ENCODE measurements at regions not wholly inside any gene's neighbourhood (a gene's known extent, or its start where the extent isn't known, plus 50 kb on each side); places are given as distances from the start of the nearest gene placed in this dataset.

GRCh38 chr11:80239217-80239616 is 798.4 kb upstream of the TENM4 start:
- Histone ChIP-seq H3K4me1 (no peaks in the 10 kb centered on the region), H3K27ac (no peak overlapping the region), H3K27me3 (no peaks in the 10 kb centered on the region), H3K36me3 (no peaks in the 10 kb centered on the region), H3K9me3 (no peaks in the 10 kb centered on the region), H3K4me3 (no peak overlapping the region)
- ATAC-seq (no peak), DNase-seq (no peak)
- TF ChIP-seq POLR2A (IDR thresholded peaks at IDR 0.05): no peak
- TF ChIP-seq CTCF (IDR thresholded peaks at IDR 0.05 in 4 of 5, conservative IDR thresholded peaks at IDR 0.05 in 1 of 5): no peak
- intact Hi-C loops (cut with DNase I; ENCODE audit: low total_unique reads) (no loop called here), in situ Hi-C loops (cut with MboI; ENCODE audit: low sequenced_read_pairs in 4 of 4) (no loop called here)

GRCh38 chr11:80227915-80228314 is 787.1 kb upstream of the TENM4 start:
- intact Hi-C loops (cut with DNase I; ENCODE audit: low total_unique reads) (no loop called here), in situ Hi-C loops (cut with MboI; ENCODE audit: low sequenced_read_pairs in 4 of 4) (no loop called here)
- DNase-seq (no peak), ATAC-seq (no peak)
- Histone ChIP-seq H3K36me3 (no peaks in the 10 kb centered on the region), H3K27ac (no peak overlapping the region), H3K27me3 (no peaks in the 10 kb centered on the region), H3K4me1 (no peaks in the 10 kb centered on the region), H3K4me3 (no peak overlapping the region), H3K9me3 (no peaks in the 10 kb centered on the region)
- TF ChIP-seq CTCF (IDR thresholded peaks at IDR 0.05 in 4 of 5, conservative IDR thresholded peaks at IDR 0.05 in 1 of 5): no peak

GRCh38 chr11:80214413-80214812 is 773.6 kb upstream of the TENM4 start:
- Histone ChIP-seq H3K27me3 (no peaks in the 10 kb centered on the region), H3K4me1 (no peaks in the 10 kb centered on the region), H3K27ac (no peak overlapping the region), H3K9me3 (no peaks in the 10 kb centered on the region), H3K4me3 (no peak overlapping the region), H3K36me3 (no peaks in the 10 kb centered on the region)
- intact Hi-C loops (cut with DNase I; ENCODE audit: low total_unique reads): no loop called here
- ATAC-seq (no peak), DNase-seq (no peak)
- no peak for TF ChIP-seq POLR2A (IDR thresholded peaks at IDR 0.05)
- no peak for TF ChIP-seq CTCF (IDR thresholded peaks at IDR 0.05 in 4 of 5, conservative IDR thresholded peaks at IDR 0.05 in 1 of 5)
- in situ Hi-C loops (cut with MboI; ENCODE audit: low sequenced_read_pairs in 4 of 4): no loop called here

GRCh38 chr11:80211673-80212072 is 770.8 kb upstream of the TENM4 start:
- TF ChIP-seq POLR2A (IDR thresholded peaks at IDR 0.05): no peak
- TF ChIP-seq CTCF (IDR thresholded peaks at IDR 0.05 in 4 of 5, conservative IDR thresholded peaks at IDR 0.05 in 1 of 5): no peak
- DNase-seq (no peak), ATAC-seq (no peak)
- in situ Hi-C loops (cut with MboI; ENCODE audit: low sequenced_read_pairs in 4 of 4): no loop called here
- intact Hi-C loops (cut with DNase I; ENCODE audit: low total_unique reads): no loop called here
- no peaks in the 10 kb centered on the region for H3K27me3 ChIP-seq
- H3K4me1 ChIP-seq: no peaks in the 10 kb centered on the region
- H3K4me3 ChIP-seq: no peak overlapping the region
- H3K9me3 ChIP-seq: no peaks in the 10 kb centered on the region
- no peaks in the 10 kb centered on the region for H3K36me3 ChIP-seq
- no peak overlapping the region for H3K27ac ChIP-seq

GRCh38 chr11:80204021-80204420 is 763.2 kb upstream of the TENM4 start:
- ATAC-seq: no peak
- H3K4me3 ChIP-seq: no peak overlapping the region

More at GRCh38 chr11:80204021-80204420, 763.2 kb upstream of the TENM4 start:
- H3K9me3 ChIP-seq: no peaks in the 10 kb centered on the region
- no peak for TF ChIP-seq POLR2A (IDR thresholded peaks at IDR 0.05)
- TF ChIP-seq CTCF (IDR thresholded peaks at IDR 0.05 in 4 of 5, conservative IDR thresholded peaks at IDR 0.05 in 1 of 5): no peak
- H3K27ac ChIP-seq: no peak overlapping the region
- intact Hi-C loops (cut with DNase I; ENCODE audit: low total_unique reads): no loop called here
- H3K36me3 ChIP-seq: no peaks in the 10 kb centered on the region
- H3K4me1 ChIP-seq: no peaks in the 10 kb centered on the region
- in situ Hi-C loops (cut with MboI; ENCODE audit: low sequenced_read_pairs in 4 of 4): no loop called here
- no peaks in the 10 kb centered on the region for H3K27me3 ChIP-seq
- DNase-seq: no peak

Data from gastrocnemius medialis (tissue), 4 donors.